ENCODE measurements at regions not wholly inside any gene's neighbourhood (a gene's known extent, or its start where the extent isn't known, plus 50 kb on each side); places are given as distances from the start of the nearest gene placed in this dataset.

- ChIA-PET POLR2A (no interaction called here), CTCF (no interaction called here)
- ATAC-seq (no peak), DNase-seq (ENCODE audit: low spot score) (no peak)
- H3K27ac Mint-ChIP-seq: no peak overlapping the region
- H3K27me3 Mint-ChIP-seq (ENCODE audit: low read depth): no peaks in the 10 kb centered on the region
- no peak for TF ChIP-seq ZNF532 (CRISPR knock-in tag; IDR thresholded peaks at IDR 0.05; ENCODE audit: borderline replicate concordance)
- no peak for TF ChIP-seq MLX (CRISPR knock-in tag; IDR thresholded peaks at IDR 0.05)
- TF ChIP-seq MYBL2 (CRISPR knock-in tag; IDR thresholded peaks at IDR 0.05): no peak
- no peak for TF ChIP-seq CBFB (CRISPR knock-in tag; IDR thresholded peaks at IDR 0.05; ENCODE audit: low read depth)
- no peak for TF ChIP-seq TCF7 (CRISPR knock-in tag; IDR thresholded peaks at IDR 0.05; ENCODE audit: low read depth)
- TF ChIP-seq PRRX2 (CRISPR knock-in tag; IDR thresholded peaks at IDR 0.05): no peak
- TF ChIP-seq, protein P1, sequence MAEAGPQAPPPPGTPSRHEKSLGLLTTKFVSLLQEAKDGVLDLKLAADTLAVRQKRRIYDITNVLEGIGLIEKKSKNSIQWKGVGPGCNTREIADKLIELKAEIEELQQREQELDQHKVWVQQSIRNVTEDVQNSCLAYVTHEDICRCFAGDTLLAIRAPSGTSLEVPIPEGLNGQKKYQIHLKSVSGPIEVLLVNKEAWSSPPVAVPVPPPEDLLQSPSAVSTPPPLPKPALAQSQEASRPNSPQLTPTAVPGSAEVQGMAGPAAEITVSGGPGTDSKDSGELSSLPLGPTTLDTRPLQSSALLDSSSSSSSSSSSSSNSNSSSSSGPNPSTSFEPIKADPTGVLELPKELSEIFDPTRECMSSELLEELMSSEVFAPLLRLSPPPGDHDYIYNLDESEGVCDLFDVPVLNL (CRISPR knock-in tag; IDR thresholded peaks at IDR 0.05; ENCODE audit: borderline replicate concordance, low read depth): no peak
- H3K36me3 Mint-ChIP-seq: peaks cover 8% of the 10 kb centered on the region
- peaks cover 12% of the 10 kb centered on the region for H3K9me3 Mint-ChIP-seq
- H3K4me3 Mint-ChIP-seq: no peak overlapping the region
- no peaks in the 10 kb centered on the region for H3K4me1 Mint-ChIP-seq
These were observed 516.6 kb upstream of the CLINT1 start for GRCh38 chr5:158375531-158375930.

GRCh38 chr5:158373608-158374395 is 514.9 kb upstream of the CLINT1 start:
- Mint-ChIP-seq H3K27me3 (ENCODE audit: low read depth) (no peaks in the 10 kb centered on the region), H3K4me1 (peaks cover 7% of the 10 kb centered on the region), H3K4me3 (no peak overlapping the region), H3K9me3 (peaks cover 12% of the 10 kb centered on the region), H3K36me3 (peaks cover 8% of the 10 kb centered on the region), H3K27ac (no peak overlapping the region)
- CTCF ChIA-PET: no interaction called here
- no peak for ATAC-seq
- no peak for DNase-seq (ENCODE audit: low spot score)
- POLR2A ChIA-PET: no interaction called here
- TF ChIP-seq ZNF138 (CRISPR knock-in tag; conservative IDR thresholded peaks at IDR 0.05): no peak
- TF ChIP-seq, protein P2, sequence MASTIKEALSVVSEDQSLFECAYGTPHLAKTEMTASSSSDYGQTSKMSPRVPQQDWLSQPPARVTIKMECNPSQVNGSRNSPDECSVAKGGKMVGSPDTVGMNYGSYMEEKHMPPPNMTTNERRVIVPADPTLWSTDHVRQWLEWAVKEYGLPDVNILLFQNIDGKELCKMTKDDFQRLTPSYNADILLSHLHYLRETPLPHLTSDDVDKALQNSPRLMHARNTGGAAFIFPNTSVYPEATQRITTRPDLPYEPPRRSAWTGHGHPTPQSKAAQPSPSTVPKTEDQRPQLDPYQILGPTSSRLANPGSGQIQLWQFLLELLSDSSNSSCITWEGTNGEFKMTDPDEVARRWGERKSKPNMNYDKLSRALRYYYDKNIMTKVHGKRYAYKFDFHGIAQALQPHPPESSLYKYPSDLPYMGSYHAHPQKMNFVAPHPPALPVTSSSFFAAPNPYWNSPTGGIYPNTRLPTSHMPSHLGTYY (CRISPR knock-in tag; IDR thresholded peaks at IDR 0.05): no peak

- H3K36me3 Mint-ChIP-seq: no peaks in the 10 kb centered on the region
- ChIA-PET POLR2A (no interaction called here), CTCF (no interaction called here)
- H3K9me3 Mint-ChIP-seq: no peaks in the 10 kb centered on the region
- TF ChIP-seq MYBL2 (CRISPR knock-in tag; IDR thresholded peaks at IDR 0.05) (no peak), FOXJ3 (CRISPR knock-in tag; IDR thresholded peaks at IDR 0.05; ENCODE audit: borderline replicate concordance) (no peak), EMX1 (CRISPR knock-in tag; IDR thresholded peaks at IDR 0.05) (no peak)
- H3K27ac Mint-ChIP-seq: no peak overlapping the region
- H3K4me1 Mint-ChIP-seq: peaks cover 24% of the 10 kb centered on the region
- H3K4me3 Mint-ChIP-seq: no peak overlapping the region
- H3K27me3 Mint-ChIP-seq (ENCODE audit: low read depth): no peaks in the 10 kb centered on the region
- DNase-seq (ENCODE audit: low spot score) (no peak), ATAC-seq (no peak)
These were observed 510.3 kb upstream of the CLINT1 start for GRCh38 chr5:158369241-158369640.

DNA sequence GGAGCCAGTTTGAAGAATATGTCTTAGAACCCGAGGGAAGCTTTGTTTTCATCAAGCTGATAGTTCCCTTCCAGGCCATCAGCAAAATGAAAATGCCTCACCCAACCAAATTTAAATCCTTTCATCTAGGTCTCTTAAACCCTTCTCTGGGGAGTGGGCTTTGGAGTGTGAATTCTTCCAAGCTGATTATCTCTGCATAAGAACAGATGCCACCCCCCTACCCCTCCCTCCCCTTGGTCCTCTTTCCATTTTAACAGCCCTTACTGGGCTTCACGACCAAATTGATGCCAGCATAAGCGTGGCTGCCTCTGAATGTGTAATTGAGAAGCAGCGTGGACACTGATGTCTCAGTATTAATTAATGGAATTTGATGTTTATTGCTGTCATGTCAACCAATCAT is 509.7 kb upstream of the CLINT1 start:
- ChIA-PET POLR2A (no interaction called here), CTCF (no interaction called here)
- Mint-ChIP-seq H3K36me3 (no peaks in the 10 kb centered on the region), H3K27ac (no peak overlapping the region), H3K27me3 (ENCODE audit: low read depth) (no peaks in the 10 kb centered on the region), H3K4me1 (peaks cover 27% of the 10 kb centered on the region), H3K4me3 (no peak overlapping the region), H3K9me3 (no peaks in the 10 kb centered on the region)
- ATAC-seq (no peak), DNase-seq (ENCODE audit: low spot score) (no peak)
- TF ChIP-seq, protein P3, sequence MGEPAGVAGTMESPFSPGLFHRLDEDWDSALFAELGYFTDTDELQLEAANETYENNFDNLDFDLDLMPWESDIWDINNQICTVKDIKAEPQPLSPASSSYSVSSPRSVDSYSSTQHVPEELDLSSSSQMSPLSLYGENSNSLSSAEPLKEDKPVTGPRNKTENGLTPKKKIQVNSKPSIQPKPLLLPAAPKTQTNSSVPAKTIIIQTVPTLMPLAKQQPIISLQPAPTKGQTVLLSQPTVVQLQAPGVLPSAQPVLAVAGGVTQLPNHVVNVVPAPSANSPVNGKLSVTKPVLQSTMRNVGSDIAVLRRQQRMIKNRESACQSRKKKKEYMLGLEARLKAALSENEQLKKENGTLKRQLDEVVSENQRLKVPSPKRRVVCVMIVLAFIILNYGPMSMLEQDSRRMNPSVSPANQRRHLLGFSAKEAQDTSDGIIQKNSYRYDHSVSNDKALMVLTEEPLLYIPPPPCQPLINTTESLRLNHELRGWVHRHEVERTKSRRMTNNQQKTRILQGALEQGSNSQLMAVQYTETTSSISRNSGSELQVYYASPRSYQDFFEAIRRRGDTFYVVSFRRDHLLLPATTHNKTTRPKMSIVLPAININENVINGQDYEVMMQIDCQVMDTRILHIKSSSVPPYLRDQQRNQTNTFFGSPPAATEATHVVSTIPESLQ (CRISPR knock-in tag; IDR thresholded peaks at IDR 0.05): no peak
- TF ChIP-seq SP1 (CRISPR knock-in tag; conservative IDR thresholded peaks at IDR 0.05): no peak
- TF ChIP-seq ZNF138 (CRISPR knock-in tag; conservative IDR thresholded peaks at IDR 0.05): no peak
- TF ChIP-seq SMAD3 (CRISPR knock-in tag; IDR thresholded peaks at IDR 0.05; ENCODE audit: borderline replicate concordance): no peak
- TF ChIP-seq ELF4 (CRISPR knock-in tag; IDR thresholded peaks at IDR 0.05; ENCODE audit: low read depth): no peak
- no peak for TF ChIP-seq ZNF317 (CRISPR knock-in tag; IDR thresholded peaks at IDR 0.05; ENCODE audit: borderline replicate concordance, low read depth)

All from WTC11 (cell line).